Lower leg skin (tissue), 3 donors: ENCODE measurements at regions not wholly inside any gene's neighbourhood (a gene's known extent, or its start where the extent isn't known, plus 50 kb on each side); places are given as distances from the start of the nearest gene placed in this dataset.

Source experiments
- CTCF ChIP-seq, 3 donors: fragments of 450-650 bp; IDR thresholded peaks; one replicate each; pipeline ENCODE4 v1.5.1; 2016; ENCODE audit warnings: antibody characterized with exemption in 3 of 3, mild to moderate bottlenecking in 3 of 3, moderate library complexity in 2 of 3
- POLR2A ChIP-seq, 2 donors: fragments of 450-650 bp; IDR thresholded peaks; one replicate each; pipeline ENCODE4 v1.6.1; 2016 to 2017; ENCODE audit warnings: antibody characterized with exemption in 2 of 2, mild to moderate bottlenecking in 1 of 2, moderate library complexity in 1 of 2

DNA sequence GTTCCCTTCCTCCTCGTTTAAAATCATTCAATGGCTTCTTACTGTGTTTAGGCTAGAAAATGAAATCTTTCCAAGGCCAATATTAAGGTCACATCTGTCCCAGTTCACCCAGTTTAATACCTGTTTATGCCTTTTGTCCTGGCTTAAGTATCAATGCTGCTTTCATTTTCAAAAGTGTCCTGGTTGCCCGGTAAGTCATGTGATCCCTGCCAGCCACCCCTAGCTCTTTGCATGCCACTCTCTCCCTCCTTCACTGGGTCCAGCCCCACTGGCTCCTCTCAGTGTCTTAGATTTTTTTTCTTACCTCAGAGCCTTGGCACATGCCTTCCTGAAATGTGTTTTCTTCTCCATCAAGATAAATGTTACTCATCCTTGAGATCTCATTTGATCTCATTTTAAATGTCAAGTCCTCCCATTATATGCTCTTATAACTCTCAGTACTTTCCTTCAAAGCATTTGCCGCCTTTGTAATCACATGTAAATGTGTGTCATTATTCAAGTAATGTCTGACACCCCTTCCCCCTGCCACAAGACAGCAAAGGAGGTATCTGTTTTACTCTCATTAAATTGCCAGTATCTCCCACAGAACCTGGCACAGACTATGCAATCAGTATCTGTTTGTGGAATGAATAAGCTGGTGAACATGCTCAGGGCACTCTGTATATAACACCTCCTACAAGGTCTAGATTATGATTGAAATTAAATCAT lies 472.5 kb upstream of the RPS6KA3 start:
- TF ChIP-seq POLR2A (IDR thresholded peaks at IDR 0.05) (no peak), CTCF (IDR thresholded peaks at IDR 0.05) (no peak)
